Upper lobe of left lung (tissue), 4 donors: ENCODE measurements at regions not wholly inside any gene's neighbourhood (a gene's known extent, or its start where the extent isn't known, plus 50 kb on each side); places are given as distances from the start of the nearest gene placed in this dataset.

Source experiments
- POLR2A ChIP-seq, 4 donors: fragments of 450-650 bp; IDR thresholded peaks; one replicate each; pipeline ENCODE4 v1.5.1; 2016 to 2017; ENCODE audit warnings: antibody characterized with exemption in 4 of 4, mild to moderate bottlenecking in 2 of 4
- TF ChIP-seq, protein P1 (sequence below), 6 experiments: fragments of 450-650 bp in 4 of 6; fragments of 200-600 bp in 2 of 6; sonication (generic) in 2 of 6; IDR thresholded peaks; one replicate each; pipeline ENCODE4 v1.5.1; 2016 to 2019; ENCODE audit warnings: antibody characterized with exemption in 6 of 6

DNA sequence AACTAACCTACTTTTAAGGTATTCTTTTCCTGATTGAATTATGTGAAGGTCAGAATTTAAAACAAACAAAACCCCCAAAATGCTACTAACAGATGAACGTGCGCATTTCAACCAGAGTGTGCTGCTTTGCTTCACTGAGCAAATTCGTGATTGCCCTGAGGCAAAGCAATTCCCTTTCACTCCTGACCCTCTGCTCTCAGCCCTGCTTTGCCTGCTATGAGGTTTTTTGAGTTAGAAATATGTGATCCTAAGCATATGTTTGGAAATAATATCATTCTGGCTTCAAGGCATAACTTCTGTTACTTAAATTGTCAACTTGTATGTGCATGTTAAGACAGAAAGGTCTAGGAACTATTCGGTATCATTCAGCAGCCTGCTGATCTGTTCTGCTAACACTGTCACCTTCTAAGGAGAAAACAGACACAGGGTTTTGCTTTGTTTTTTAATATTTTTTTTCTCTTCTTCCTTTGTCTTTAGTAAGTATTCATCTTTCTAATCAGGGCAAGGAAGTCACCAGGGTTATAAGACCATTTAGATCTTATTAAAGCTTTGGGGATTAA lies 124.2 kb downstream of the GNAT3 start:
- TF ChIP-seq, protein P1, sequence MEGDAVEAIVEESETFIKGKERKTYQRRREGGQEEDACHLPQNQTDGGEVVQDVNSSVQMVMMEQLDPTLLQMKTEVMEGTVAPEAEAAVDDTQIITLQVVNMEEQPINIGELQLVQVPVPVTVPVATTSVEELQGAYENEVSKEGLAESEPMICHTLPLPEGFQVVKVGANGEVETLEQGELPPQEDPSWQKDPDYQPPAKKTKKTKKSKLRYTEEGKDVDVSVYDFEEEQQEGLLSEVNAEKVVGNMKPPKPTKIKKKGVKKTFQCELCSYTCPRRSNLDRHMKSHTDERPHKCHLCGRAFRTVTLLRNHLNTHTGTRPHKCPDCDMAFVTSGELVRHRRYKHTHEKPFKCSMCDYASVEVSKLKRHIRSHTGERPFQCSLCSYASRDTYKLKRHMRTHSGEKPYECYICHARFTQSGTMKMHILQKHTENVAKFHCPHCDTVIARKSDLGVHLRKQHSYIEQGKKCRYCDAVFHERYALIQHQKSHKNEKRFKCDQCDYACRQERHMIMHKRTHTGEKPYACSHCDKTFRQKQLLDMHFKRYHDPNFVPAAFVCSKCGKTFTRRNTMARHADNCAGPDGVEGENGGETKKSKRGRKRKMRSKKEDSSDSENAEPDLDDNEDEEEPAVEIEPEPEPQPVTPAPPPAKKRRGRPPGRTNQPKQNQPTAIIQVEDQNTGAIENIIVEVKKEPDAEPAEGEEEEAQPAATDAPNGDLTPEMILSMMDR (IDR thresholded peaks at IDR 0.05), result no peak
- TF ChIP-seq POLR2A (IDR thresholded peaks at IDR 0.05), result no peak
